ENCODE measurements at regions not wholly inside any gene's neighbourhood (a gene's known extent, or its start where the extent isn't known, plus 50 kb on each side); places are given as distances from the start of the nearest gene placed in this dataset.

DNA sequence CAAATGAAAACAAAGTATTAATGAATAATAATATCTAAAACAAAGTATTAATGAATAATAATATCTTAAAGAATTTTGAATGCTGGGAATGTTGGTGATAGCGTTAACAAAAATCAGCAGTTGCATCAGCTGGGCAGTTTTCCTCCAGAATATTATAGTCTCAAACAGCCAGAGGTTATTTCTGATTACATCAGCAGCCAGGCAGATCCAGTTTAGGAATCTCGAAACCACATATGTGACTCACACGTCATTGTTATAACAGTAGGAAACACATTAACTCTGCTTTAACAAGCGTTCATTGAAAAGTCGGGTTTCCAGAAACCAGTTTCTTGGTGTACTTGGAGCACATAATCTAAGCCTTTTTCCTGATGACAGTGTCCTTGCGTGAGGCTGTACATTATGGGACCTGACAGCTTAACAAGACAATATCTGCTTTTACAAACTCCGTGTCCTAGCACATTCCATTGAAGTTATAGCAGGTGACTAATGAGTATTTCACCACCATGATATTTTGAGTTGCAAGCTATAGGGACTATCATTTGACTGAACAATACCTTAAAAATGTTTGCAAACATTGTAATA lies 559.5 kb upstream of the KLF4 start:
- TF ChIP-seq REPIN1 (tag by site-specific recombination; IDR thresholded peaks at IDR 0.05; ENCODE audit: low read depth) (no peak), ZBTB7A (tag by site-specific recombination; IDR thresholded peaks at IDR 0.05; ENCODE audit: low read depth) (no peak)
